ENCODE measurements at regions not wholly inside any gene's neighbourhood (a gene's known extent, or its start where the extent isn't known, plus 50 kb on each side); places are given as distances from the start of the nearest gene placed in this dataset.

- TF ChIP-seq EZH2 (IDR thresholded peaks at IDR 0.05) (no peak), POLR2AphosphoS5 (IDR thresholded peaks at IDR 0.05; ENCODE audit: borderline replicate concordance, low read depth, low read length) (no peak)
Measured at GRCh38 chr10:108688314-108688713, 1235.0 kb downstream of the XPNPEP1 start.

Measured in SK-N-MC (cell line).